HL-60 (cell line): ENCODE measurements at regions not wholly inside any gene's neighbourhood (a gene's known extent, or its start where the extent isn't known, plus 50 kb on each side); places are given as distances from the start of the nearest gene placed in this dataset.

ENCODE experiments used
- GABPA ChIP-seq: IDR thresholded peaks from 2 replicates; pipeline ENCODE4 v1.6.1; 2012; ENCODE audit warnings: low read depth
- POLR2AphosphoS5 ChIP-seq: IDR thresholded peaks from 2 replicates; pipeline ENCODE4 v1.6.1; 2012; ENCODE audit warnings: low read depth
- SPI1 ChIP-seq: IDR thresholded peaks from 2 replicates; pipeline ENCODE4 v1.6.1; 2012; ENCODE audit warnings: low read depth, mild to moderate bottlenecking, borderline replicate concordance
- TF ChIP-seq, protein P1 (sequence below): IDR thresholded peaks from one replicate; pipeline ENCODE4 v1.5.1; 2011; ENCODE audit warnings: low read length, control low read depth, inconsistent platforms; ENCODE audit not compliant: insufficient read depth

DNA sequence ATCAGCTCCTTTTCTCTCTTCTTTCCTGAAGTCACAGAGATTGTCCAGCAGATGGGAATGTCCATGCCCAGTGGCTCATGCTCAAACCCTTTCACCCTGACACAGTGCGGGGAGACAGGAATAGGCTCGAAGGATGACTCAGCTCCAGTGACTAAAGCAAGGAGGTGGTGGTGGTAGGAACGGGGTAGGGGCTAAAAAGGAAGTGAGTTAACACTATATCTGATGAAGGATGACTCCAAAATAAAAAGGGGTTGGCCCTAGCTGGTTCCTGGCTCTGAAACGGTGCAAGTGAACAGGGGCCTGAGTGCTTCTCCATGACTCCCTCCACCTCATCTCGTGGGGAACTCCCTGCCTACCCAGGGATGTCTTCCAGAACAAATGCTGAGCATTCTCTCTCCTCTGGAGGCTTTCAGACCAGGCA, 167.4 kb upstream of the LPP start:
- TF ChIP-seq, protein P1, sequence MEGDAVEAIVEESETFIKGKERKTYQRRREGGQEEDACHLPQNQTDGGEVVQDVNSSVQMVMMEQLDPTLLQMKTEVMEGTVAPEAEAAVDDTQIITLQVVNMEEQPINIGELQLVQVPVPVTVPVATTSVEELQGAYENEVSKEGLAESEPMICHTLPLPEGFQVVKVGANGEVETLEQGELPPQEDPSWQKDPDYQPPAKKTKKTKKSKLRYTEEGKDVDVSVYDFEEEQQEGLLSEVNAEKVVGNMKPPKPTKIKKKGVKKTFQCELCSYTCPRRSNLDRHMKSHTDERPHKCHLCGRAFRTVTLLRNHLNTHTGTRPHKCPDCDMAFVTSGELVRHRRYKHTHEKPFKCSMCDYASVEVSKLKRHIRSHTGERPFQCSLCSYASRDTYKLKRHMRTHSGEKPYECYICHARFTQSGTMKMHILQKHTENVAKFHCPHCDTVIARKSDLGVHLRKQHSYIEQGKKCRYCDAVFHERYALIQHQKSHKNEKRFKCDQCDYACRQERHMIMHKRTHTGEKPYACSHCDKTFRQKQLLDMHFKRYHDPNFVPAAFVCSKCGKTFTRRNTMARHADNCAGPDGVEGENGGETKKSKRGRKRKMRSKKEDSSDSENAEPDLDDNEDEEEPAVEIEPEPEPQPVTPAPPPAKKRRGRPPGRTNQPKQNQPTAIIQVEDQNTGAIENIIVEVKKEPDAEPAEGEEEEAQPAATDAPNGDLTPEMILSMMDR = no peak
- TF ChIP-seq SPI1 (peak; percentile 17; the same call in 1 of the 2 replicates), POLR2AphosphoS5 (no peak), GABPA (no peak)
